GM12891 (cell line): ENCODE measurements at regions not wholly inside any gene's neighbourhood (a gene's known extent, or its start where the extent isn't known, plus 50 kb on each side); places are given as distances from the start of the nearest gene placed in this dataset.

ENCODE experiments used
- PAX5 ChIP-seq: IDR thresholded peaks from 2 replicates; pipeline ENCODE4 v1.6.1; 2011; ENCODE audit warnings: low read length, moderate library complexity, mild to moderate bottlenecking; ENCODE audit not compliant: insufficient read depth, severe bottlenecking
- POLR2A ChIP-seq: IDR thresholded peaks from 2 replicates; pipeline ENCODE4 v1.6.1; 2011; ENCODE audit warnings: low read depth, low read length, control low read depth
- POLR2AphosphoS5 ChIP-seq: IDR thresholded peaks from 2 replicates; pipeline ENCODE4 v1.6.1; 2011; ENCODE audit warnings: low read depth, low read length, control low read depth
- SPI1 ChIP-seq: IDR thresholded peaks from 2 replicates; pipeline ENCODE4 v1.6.1; 2011; ENCODE audit warnings: low read depth, low read length, control low read depth
- TAF1 ChIP-seq: IDR thresholded peaks from 2 replicates; pipeline ENCODE4 v1.6.1; 2011; ENCODE audit warnings: low read depth, low read length, control low read depth

DNA sequence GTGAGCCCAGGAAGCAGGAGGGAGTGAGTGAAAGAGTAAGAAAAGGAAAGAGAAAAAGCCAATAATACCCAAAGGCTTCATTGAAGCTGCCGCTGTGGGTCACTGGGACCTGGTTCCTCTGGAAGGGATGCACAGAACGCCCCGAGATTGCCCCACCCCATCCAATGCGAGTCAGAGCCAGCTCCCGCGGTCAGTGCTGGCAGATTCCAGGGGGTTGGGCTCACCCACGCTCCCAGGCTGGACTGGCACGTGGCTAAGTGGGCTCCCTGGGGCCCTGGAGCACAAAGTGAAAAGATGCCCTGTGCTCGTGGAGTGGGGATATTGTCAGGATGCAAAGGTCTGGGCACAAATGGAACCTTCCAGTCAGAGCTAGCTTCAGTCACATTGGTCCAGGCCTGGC is 117.0 kb downstream of the OAT start:
- TF ChIP-seq POLR2A (no peak), POLR2AphosphoS5 (no peak), TAF1 (no peak), SPI1 (no peak), PAX5 (no peak)
